Mesothelial cell of epicardium (in vitro differentiated cells): ENCODE measurements at regions not wholly inside any gene's neighbourhood (a gene's known extent, or its start where the extent isn't known, plus 50 kb on each side); places are given as distances from the start of the nearest gene placed in this dataset.

Source experiments
- DNase-seq, 2 experiments: peaks; one replicate each; pipeline ENCODE4 v3.0.0; 2021; ENCODE audit warnings: low spot score in 2 of 2; ENCODE audit not compliant: unreplicated experiment in 2 of 2
- H3K27ac Mint-ChIP-seq: 2 replicates; pipeline ENCODE4 v1.8.0; 2021; ENCODE audit warnings: mixed read lengths
- H3K27me3 Mint-ChIP-seq: 2 replicates; pipeline ENCODE4 v1.8.0; 2021; ENCODE audit warnings: low read depth, mixed read lengths
- H3K36me3 Mint-ChIP-seq: 2 replicates; pipeline ENCODE4 v1.8.0; 2021; ENCODE audit warnings: mixed read lengths
- H3K4me1 Mint-ChIP-seq: 2 replicates; pipeline ENCODE4 v1.8.0; 2021; ENCODE audit warnings: mixed read lengths
- H3K4me3 Mint-ChIP-seq: 2 replicates; pipeline ENCODE4 v1.8.0; 2021; ENCODE audit warnings: mild to moderate bottlenecking, moderate library complexity, mixed read lengths
- H3K9me3 Mint-ChIP-seq: 2 replicates; pipeline ENCODE4 v1.8.0; 2021; ENCODE audit warnings: mixed read lengths
- TF ChIP-seq, protein P1 (sequence below): fragments of 200-600 bp; sonication (generic); IDR thresholded peaks from one replicate; pipeline ENCODE4 v1.5.0; 2021; ENCODE audit warnings: antibody characterized with exemption; ENCODE audit not compliant: unreplicated experiment

DNA sequence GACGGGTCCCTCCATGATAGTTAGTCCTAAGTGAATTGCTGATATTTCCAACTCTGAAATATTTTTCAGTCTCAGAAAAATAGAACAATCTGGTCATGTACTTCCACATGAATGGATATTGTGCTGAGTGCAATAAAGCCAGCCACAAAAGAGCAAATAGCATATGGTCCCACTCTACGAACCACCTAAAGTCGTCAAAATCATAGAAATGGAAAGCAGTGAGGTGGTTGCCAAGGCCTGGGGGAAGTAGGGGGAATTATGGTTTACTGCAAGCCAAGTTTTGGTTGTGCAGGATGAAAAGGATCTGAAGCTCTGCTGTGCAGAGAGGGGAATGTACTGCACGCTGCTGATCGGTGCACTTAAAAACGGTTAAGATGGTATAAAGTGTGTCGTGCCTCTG lies 313.8 kb upstream of the ADARB2 start:
- Mint-ChIP-seq H3K4me3 (no peak overlapping the region), H3K9me3 (peaks cover 8% of the 10 kb centered on the region), H3K27ac (no peak overlapping the region), H3K4me1 (no peaks in the 10 kb centered on the region), H3K36me3 (no peaks in the 10 kb centered on the region), H3K27me3 (peaks cover 3% of the 10 kb centered on the region)
- no peak for DNase-seq
- TF ChIP-seq, protein P1, sequence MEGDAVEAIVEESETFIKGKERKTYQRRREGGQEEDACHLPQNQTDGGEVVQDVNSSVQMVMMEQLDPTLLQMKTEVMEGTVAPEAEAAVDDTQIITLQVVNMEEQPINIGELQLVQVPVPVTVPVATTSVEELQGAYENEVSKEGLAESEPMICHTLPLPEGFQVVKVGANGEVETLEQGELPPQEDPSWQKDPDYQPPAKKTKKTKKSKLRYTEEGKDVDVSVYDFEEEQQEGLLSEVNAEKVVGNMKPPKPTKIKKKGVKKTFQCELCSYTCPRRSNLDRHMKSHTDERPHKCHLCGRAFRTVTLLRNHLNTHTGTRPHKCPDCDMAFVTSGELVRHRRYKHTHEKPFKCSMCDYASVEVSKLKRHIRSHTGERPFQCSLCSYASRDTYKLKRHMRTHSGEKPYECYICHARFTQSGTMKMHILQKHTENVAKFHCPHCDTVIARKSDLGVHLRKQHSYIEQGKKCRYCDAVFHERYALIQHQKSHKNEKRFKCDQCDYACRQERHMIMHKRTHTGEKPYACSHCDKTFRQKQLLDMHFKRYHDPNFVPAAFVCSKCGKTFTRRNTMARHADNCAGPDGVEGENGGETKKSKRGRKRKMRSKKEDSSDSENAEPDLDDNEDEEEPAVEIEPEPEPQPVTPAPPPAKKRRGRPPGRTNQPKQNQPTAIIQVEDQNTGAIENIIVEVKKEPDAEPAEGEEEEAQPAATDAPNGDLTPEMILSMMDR, result no peak

DNA sequence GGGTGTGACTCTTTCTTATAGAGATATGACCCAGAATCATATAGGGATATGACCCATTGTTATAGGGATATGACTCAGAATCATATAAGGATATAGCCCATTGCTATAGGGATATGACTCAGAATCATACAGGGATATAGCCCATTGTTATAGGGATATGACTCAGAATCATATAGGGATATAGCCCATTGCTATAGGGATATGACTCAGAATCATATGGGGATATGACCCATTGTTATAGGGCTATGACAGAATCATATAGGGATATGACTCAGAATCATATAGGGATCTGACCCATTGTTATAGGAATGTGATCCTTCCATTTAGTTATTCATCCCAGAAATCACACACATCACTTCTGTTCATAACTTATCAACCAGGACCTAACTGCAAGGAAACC lies 312.2 kb upstream of the ADARB2 start:
- H3K27ac Mint-ChIP-seq, result no peak overlapping the region
- no peak overlapping the region for H3K4me3 Mint-ChIP-seq
- peaks cover 3% of the 10 kb centered on the region for H3K27me3 Mint-ChIP-seq
- no peaks in the 10 kb centered on the region for H3K36me3 Mint-ChIP-seq
- TF ChIP-seq, protein P1, result no peak
- H3K9me3 Mint-ChIP-seq, result peaks cover 8% of the 10 kb centered on the region
- no peak for DNase-seq
- no peaks in the 10 kb centered on the region for H3K4me1 Mint-ChIP-seq

DNA sequence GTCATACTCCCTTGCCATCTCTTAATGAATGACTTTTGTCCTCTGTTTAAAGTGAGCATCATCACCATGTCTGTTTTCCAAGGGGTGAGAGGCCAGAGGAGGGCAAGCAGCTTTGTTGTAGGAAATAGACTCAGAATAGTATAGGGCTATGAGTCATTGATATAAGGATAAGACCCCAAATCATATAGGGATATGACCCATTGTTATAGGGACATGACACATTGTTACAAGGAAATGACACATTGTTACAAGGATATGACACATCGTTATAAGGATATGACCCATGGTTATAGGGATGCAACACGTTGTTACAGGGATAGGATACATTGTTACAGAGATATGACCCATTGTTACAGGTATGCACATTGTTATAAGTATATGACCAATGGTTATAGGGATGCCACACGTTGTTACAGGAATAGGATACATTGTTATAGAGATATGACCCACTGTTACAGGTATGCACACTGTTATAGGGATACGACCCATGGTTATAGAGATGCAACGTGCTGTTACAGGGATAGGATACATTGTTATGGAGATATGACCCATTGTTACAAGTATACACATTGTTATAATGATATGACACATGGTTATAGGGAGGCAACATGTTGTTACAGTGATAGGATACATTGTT lies 311.1 kb upstream of the ADARB2 start:
- H3K36me3 Mint-ChIP-seq, result no peaks in the 10 kb centered on the region
- no peak for DNase-seq
- H3K4me3 Mint-ChIP-seq, result no peak overlapping the region
- peaks cover 8% of the 10 kb centered on the region for H3K9me3 Mint-ChIP-seq
- H3K4me1 Mint-ChIP-seq, result no peaks in the 10 kb centered on the region
- H3K27ac Mint-ChIP-seq, result no peak overlapping the region
- peaks cover 2% of the 10 kb centered on the region for H3K27me3 Mint-ChIP-seq
- TF ChIP-seq, protein P1, result no peak

DNA sequence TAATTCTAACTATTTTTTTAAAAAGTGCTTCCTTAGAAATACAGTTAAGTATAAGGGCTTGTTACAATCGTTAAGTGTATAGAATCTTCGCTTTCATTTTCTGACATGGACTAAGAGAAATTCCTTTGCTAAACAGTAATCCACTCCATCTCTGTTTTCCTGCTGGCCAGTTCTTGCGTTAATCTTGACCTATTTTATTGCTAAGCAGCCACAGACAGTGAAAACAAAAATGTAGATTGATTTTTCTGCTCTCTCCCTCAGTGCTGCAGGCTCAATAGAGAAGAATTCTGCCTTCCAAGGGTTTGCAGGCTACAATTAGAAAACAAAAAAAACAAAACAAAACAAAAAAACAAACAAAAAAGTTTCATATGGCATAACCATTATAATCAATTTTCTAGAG lies 310.4 kb upstream of the ADARB2 start:
- Mint-ChIP-seq H3K9me3 (peaks cover 8% of the 10 kb centered on the region), H3K36me3 (no peaks in the 10 kb centered on the region), H3K27ac (no peak overlapping the region), H3K4me3 (no peak overlapping the region), H3K27me3 (no peaks in the 10 kb centered on the region), H3K4me1 (no peaks in the 10 kb centered on the region)
- TF ChIP-seq, protein P1, result no peak
- DNase-seq, result no peak

DNA sequence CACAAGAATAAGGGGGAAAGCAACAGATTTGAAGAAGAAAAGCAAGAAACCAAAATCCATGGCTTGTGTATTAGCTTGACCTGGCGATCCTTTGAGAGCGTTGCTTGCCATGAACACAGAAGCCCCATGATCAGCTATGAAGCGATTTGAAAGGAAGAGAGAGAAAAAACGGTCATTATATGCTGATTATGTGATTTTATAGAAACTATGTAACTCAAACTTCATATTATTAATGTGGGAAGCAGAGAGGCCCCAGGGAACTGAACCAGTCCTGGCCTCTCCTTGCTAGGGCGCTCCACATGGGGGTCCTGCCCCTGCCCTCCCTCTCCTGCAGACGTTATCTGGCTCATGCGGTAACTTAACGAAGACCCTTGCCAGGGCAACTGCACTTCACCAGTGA lies 306.1 kb upstream of the ADARB2 start:
- no peak overlapping the region for H3K4me3 Mint-ChIP-seq

More for the DNA sequence above, 306.1 kb upstream of the ADARB2 start:
- no peak for DNase-seq
- H3K9me3 Mint-ChIP-seq, result peaks cover under 1% of the 10 kb centered on the region
- H3K27ac Mint-ChIP-seq, result no peak overlapping the region
- TF ChIP-seq, protein P1, result no peak
- peaks cover 5% of the 10 kb centered on the region for H3K27me3 Mint-ChIP-seq
- no peaks in the 10 kb centered on the region for H3K36me3 Mint-ChIP-seq
- H3K4me1 Mint-ChIP-seq, result no peaks in the 10 kb centered on the region
